NT2/D1 (cell line): ENCODE measurements at regions not wholly inside any gene's neighbourhood (a gene's known extent, or its start where the extent isn't known, plus 50 kb on each side); places are given as distances from the start of the nearest gene placed in this dataset.

Experiments
- SUZ12 ChIP-seq: IDR thresholded peaks from 2 replicates; pipeline ENCODE4 v1.6.1; 2011; ENCODE audit not compliant: insufficient read length, insufficient read depth; ENCODE audit errors: extremely low read depth
- YY1 ChIP-seq: IDR thresholded peaks from 2 replicates; pipeline ENCODE4 v1.6.1; 2011; ENCODE audit not compliant: insufficient read length, insufficient read depth
- ZNF274 ChIP-seq: IDR thresholded peaks from 2 replicates; pipeline ENCODE4 v1.6.1; 2011; ENCODE audit warnings: mild to moderate bottlenecking, low read depth, low read length

DNA sequence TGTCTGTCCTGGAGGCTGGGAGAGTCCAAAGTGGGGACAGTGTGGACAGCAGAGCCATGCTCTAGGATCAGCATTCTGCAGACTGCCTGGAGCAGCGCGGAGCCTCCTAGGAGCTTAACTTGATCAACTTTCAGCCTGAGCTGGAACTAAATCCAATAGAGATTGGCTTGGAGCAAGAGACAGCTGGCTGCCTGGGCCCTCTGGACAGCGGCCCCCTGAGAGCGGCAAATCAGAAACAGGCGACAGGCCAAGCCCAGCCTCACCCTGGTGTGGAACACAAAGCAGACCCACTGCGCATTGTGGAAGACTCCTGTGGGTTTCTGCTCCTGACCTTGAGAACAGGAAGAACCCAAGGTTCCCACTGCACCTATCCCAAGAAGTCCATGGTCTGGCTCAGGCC, 462.2 kb downstream of the TSHZ3 start:
- no peak for TF ChIP-seq YY1
- no peak for TF ChIP-seq ZNF274
- no peak for TF ChIP-seq SUZ12
